SK-N-SH (cell line): ENCODE measurements at regions not wholly inside any gene's neighbourhood (a gene's known extent, or its start where the extent isn't known, plus 50 kb on each side); places are given as distances from the start of the nearest gene placed in this dataset.
"Not testable (repeated sequence)": the region's sequence is repeated elsewhere in the genome, so short reads cannot be mapped to it uniquely, and the experiment has no call there.

Experiments
- CTCF ChIA-PET: fragments of 300-600, 350-600 bp; formaldehyde crosslinking; extraction: SDS; loops from one replicate; lab custom pipeline; 2021; lab: Yijun Ruan, JAX
- POLR2A ChIA-PET: fragments of 350-600 bp; sonication (Branson Sonifier 250); formaldehyde crosslinking; extraction: SDS; loops from one replicate; lab custom pipeline; 2020; ENCODE audit warnings: antibody characterized with exemption, inconsistent platforms; lab: Yijun Ruan, JAX
- DNase-seq: peaks from one replicate; pipeline ENCODE4 v3.0.0; 2012
- H2AFZ ChIP-seq: fragments of 200-600 bp; sonication (generic); 2 replicates; pipeline ENCODE4 v1.8.1; 2016; ENCODE audit warnings: antibody characterized with exemption, mild to moderate bottlenecking, low read depth
- H3F3A ChIP-seq: fragments of 200-600 bp; sonication (generic); replicated peaks from 2 replicates; pipeline ENCODE3; 2016; ENCODE audit warnings: antibody characterized with exemption, mild to moderate bottlenecking; ENCODE audit not compliant: insufficient read depth
- H3K27ac ChIP-seq, 2 experiments: fragments of 200-500 bp in 1 of 2; fragments of 200-600 bp in 1 of 2; sonication (Bioruptor generic) in 1 of 2; sonication (generic), shearing (Covaris generic) in 1 of 2; 2 replicates each; pipeline versions ENCODE4 v1.5.1 to v1.6.1; 2014 to 2016; ENCODE audit warnings: low read depth in 2 of 2, inconsistent platforms in 1 of 2, low read length in 1 of 2, mild to moderate bottlenecking in 1 of 2, mixed read lengths in 1 of 2
- H3K27me3 ChIP-seq: fragments of 200-600 bp; sonication (generic), shearing (Covaris generic); 2 replicates; pipeline ENCODE4 v1.6.1; 2016; ENCODE audit warnings: mixed run types; ENCODE audit not compliant: insufficient read depth
- H3K36me3 ChIP-seq, 2 experiments: fragments of 200-500 bp in 1 of 2; fragments of 200-600 bp in 1 of 2; sonication (Bioruptor generic) in 1 of 2; sonication (generic) in 1 of 2; replicated peaks in 1 of 2; 2 replicates each; pipeline versions ENCODE3 to v1.5.1; 2014 to 2016; ENCODE audit warnings: low read length in 1 of 2, mild to moderate bottlenecking in 1 of 2; ENCODE audit not compliant: insufficient read depth in 2 of 2, control insufficient read depth in 1 of 2
- H3K4me1 ChIP-seq, 2 experiments: fragments of 200-500 bp in 1 of 2; fragments of 200-600 bp in 1 of 2; sonication (Bioruptor generic) in 1 of 2; sonication (generic), shearing (Covaris generic) in 1 of 2; 2 replicates each; pipeline versions ENCODE4 v1.5.1 to v1.6.1; 2014 to 2016; ENCODE audit warnings: low read depth in 1 of 2, low read length in 1 of 2, mixed run types in 1 of 2; ENCODE audit not compliant: insufficient read depth in 2 of 2, control insufficient read depth in 1 of 2
- H3K4me2 ChIP-seq: fragments of 200-600 bp; sonication (generic), shearing (Covaris generic); 2 replicates; pipeline ENCODE4 v1.6.1; 2017; ENCODE audit warnings: mixed run types
- H3K4me3 ChIP-seq, 2 experiments: fragments of 200-500 bp in 1 of 2; fragments of 200-600 bp in 1 of 2; sonication (Bioruptor generic) in 1 of 2; sonication (generic), shearing (Covaris generic) in 1 of 2; 2 replicates each; pipeline versions ENCODE4 v1.5.1 to v1.8.1; 2014 to 2016; ENCODE audit warnings: low read depth in 2 of 2, inconsistent platforms in 1 of 2, low read length in 1 of 2, mild to moderate bottlenecking in 1 of 2, mixed read lengths in 1 of 2, moderate library complexity in 1 of 2
- H3K79me2 ChIP-seq: fragments of 200-600 bp; sonication (generic); 2 replicates; pipeline ENCODE4 v1.8.1; 2017; ENCODE audit warnings: mild to moderate bottlenecking; ENCODE audit not compliant: insufficient read depth
- H3K9ac ChIP-seq: fragments of 200-600 bp; sonication (generic); 2 replicates; pipeline ENCODE4 v1.6.1; 2017; ENCODE audit warnings: mixed run types
- H3K9me2 ChIP-seq: fragments of 200-600 bp; sonication (generic); 2 replicates; pipeline ENCODE4 v1.6.1; 2017; ENCODE audit warnings: mixed run types
- H3K9me3 ChIP-seq: fragments of 200-600 bp; sonication (generic); 2 replicates; pipeline ENCODE4 v1.6.1; 2017; ENCODE audit warnings: mixed run types, mild to moderate bottlenecking, moderate library complexity
- H4K20me1 ChIP-seq: fragments of 200-600 bp; sonication (generic); 2 replicates; pipeline ENCODE4 v1.6.1; 2017; ENCODE audit warnings: mild to moderate bottlenecking, mixed run types; ENCODE audit not compliant: insufficient read depth
- EP300 ChIP-seq, 2 experiments: IDR thresholded peaks; 2 replicates each; pipeline versions ENCODE4 v1.4.0 to v1.6.1; 2012; ENCODE audit warnings: borderline replicate concordance in 1 of 2, low read depth in 1 of 2, low read length in 1 of 2
- FOSL2 ChIP-seq: IDR thresholded peaks from 2 replicates; pipeline ENCODE4 v1.4.0; 2012; ENCODE audit warnings: low read depth, mild to moderate bottlenecking, moderate library complexity, borderline replicate concordance
- FOXM1 ChIP-seq: IDR thresholded peaks from 2 replicates; pipeline ENCODE4 v1.4.0; 2012; ENCODE audit warnings: low read depth, mild to moderate bottlenecking
- GABPA ChIP-seq: IDR thresholded peaks from 2 replicates; pipeline ENCODE4 v1.4.0; 2012; ENCODE audit warnings: low read depth, mild to moderate bottlenecking
- JUND ChIP-seq: IDR thresholded peaks from 2 replicates; pipeline ENCODE4 v1.4.0; 2012
- RAD21 ChIP-seq: IDR thresholded peaks from 2 replicates; pipeline ENCODE4 v1.6.1; 2012; ENCODE audit warnings: mild to moderate bottlenecking, low read length
- RCOR1 ChIP-seq: fragments of 150-350 bp; IDR thresholded peaks from 2 replicates; pipeline ENCODE4 v1.6.1; 2017; ENCODE audit warnings: antibody characterized with exemption, low read length
- RXRA ChIP-seq: IDR thresholded peaks from 2 replicates; pipeline ENCODE4 v1.4.0; 2012; ENCODE audit warnings: low read depth, mild to moderate bottlenecking, borderline replicate concordance
- TAF1 ChIP-seq: IDR thresholded peaks from 2 replicates; pipeline ENCODE4 v1.6.1; 2012; ENCODE audit warnings: low read depth, mild to moderate bottlenecking, low read length, moderate library complexity, borderline replicate concordance
- YY1 ChIP-seq: IDR thresholded peaks from 2 replicates; pipeline ENCODE4 v1.4.0; 2012; ENCODE audit warnings: low read depth, mild to moderate bottlenecking
- WGBS: methylation state at CpG from one replicate; pipeline ENCODE4 v1.1.6; 2017; ENCODE audit warnings: low lambda C conversion rate; 5-methylcytosine and 5-hydroxymethylcytosine counted together
- TF ChIP-seq, protein P1 (sequence below): IDR thresholded peaks from 2 replicates; pipeline ENCODE4 v1.4.0; 2012; ENCODE audit warnings: low read depth, borderline replicate concordance
- TF ChIP-seq, protein P2 (sequence below): IDR thresholded peaks from 2 replicates; pipeline ENCODE4; 2012
- TF ChIP-seq, protein P3 (sequence below): IDR thresholded peaks from 2 replicates; pipeline ENCODE4 v1.4.0; 2012; ENCODE audit warnings: low read depth
- TF ChIP-seq, protein P4 (sequence below): IDR thresholded peaks from 2 replicates; pipeline ENCODE4 v1.6.1; 2012; ENCODE audit warnings: mild to moderate bottlenecking, low read depth, low read length, moderate library complexity
- TF ChIP-seq, protein P5 (sequence below): fragments of 150-350 bp; IDR thresholded peaks from 2 replicates; pipeline ENCODE4 v1.6.1; 2017; ENCODE audit warnings: antibody characterized with exemption, low read length, low read depth, borderline replicate concordance

DNA sequence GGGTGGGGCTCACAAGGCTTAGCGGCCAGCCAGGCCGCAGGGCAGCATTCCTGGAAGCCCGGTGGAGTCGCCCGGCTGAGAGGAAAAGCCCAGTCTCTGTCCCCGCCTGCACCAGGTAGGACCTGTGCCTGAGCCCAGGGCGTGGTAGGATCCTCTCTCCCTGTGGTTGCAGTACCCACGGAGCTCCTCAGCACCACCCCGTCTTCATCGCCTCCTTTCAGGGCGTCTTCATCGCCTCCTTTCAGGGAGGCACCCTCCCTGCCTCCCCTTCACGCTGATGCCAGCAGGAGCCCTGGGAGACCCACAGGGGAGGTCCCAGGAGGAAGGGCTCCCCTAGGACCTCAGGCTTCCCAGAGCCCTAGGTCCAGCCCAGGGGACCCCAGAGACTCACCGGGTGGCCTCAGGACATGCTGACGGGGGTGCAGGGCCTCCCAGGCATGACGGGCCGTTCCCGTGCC lies 53.3 kb upstream of the NOTCH1 start:
- Histone ChIP-seq H3K27me3 (no peaks in the 10 kb centered on the region), H3K9ac (no peak overlapping the region), H4K20me1 (no peaks in the 10 kb centered on the region), H3K9me3 (no peaks in the 10 kb centered on the region), H3K27ac (no peak overlapping the region), H3K4me1 (peaks cover 0 to 9% of the 10 kb centered on the region in 2 experiments; a peak in 1 of 4 replicates), H3F3A (no peaks in the 10 kb centered on the region), H3K4me2 (no peak overlapping the region), H2AFZ (no peak overlapping the region), H3K4me3 (no peak overlapping the region), H3K9me2 (no peaks in the 10 kb centered on the region), H3K36me3 (no peaks in the 10 kb centered on the region), H3K79me2 (no peaks in the 10 kb centered on the region)
- POLR2A ChIA-PET, result no interaction called here
- WGBS, result 89% methylated on average over 12 of the region's 18 CpGs
- no peak for DNase-seq
- TF ChIP-seq RCOR1, result no peak
- no peak for TF ChIP-seq EP300 (IDR thresholded peaks at IDR 0.05; ENCODE audit: borderline replicate concordance in 1 of 2, low read depth in 1 of 2, low read length in 1 of 2)
- no peak for TF ChIP-seq YY1
- TF ChIP-seq, protein P1, sequence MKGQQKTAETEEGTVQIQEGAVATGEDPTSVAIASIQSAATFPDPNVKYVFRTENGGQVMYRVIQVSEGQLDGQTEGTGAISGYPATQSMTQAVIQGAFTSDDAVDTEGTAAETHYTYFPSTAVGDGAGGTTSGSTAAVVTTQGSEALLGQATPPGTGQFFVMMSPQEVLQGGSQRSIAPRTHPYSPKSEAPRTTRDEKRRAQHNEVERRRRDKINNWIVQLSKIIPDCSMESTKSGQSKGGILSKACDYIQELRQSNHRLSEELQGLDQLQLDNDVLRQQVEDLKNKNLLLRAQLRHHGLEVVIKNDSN, result no peak
- TF ChIP-seq RXRA, result no peak
- TF ChIP-seq, protein P2, sequence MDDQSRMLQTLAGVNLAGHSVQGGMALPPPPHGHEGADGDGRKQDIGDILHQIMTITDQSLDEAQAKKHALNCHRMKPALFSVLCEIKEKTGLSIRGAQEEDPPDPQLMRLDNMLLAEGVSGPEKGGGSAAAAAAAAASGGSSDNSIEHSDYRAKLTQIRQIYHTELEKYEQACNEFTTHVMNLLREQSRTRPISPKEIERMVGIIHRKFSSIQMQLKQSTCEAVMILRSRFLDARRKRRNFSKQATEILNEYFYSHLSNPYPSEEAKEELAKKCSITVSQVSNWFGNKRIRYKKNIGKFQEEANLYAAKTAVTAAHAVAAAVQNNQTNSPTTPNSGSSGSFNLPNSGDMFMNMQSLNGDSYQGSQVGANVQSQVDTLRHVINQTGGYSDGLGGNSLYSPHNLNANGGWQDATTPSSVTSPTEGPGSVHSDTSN, result no peak
- TF ChIP-seq, protein P3, sequence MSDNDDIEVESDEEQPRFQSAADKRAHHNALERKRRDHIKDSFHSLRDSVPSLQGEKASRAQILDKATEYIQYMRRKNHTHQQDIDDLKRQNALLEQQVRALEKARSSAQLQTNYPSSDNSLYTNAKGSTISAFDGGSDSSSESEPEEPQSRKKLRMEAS, result no peak
- TF ChIP-seq, protein P4, sequence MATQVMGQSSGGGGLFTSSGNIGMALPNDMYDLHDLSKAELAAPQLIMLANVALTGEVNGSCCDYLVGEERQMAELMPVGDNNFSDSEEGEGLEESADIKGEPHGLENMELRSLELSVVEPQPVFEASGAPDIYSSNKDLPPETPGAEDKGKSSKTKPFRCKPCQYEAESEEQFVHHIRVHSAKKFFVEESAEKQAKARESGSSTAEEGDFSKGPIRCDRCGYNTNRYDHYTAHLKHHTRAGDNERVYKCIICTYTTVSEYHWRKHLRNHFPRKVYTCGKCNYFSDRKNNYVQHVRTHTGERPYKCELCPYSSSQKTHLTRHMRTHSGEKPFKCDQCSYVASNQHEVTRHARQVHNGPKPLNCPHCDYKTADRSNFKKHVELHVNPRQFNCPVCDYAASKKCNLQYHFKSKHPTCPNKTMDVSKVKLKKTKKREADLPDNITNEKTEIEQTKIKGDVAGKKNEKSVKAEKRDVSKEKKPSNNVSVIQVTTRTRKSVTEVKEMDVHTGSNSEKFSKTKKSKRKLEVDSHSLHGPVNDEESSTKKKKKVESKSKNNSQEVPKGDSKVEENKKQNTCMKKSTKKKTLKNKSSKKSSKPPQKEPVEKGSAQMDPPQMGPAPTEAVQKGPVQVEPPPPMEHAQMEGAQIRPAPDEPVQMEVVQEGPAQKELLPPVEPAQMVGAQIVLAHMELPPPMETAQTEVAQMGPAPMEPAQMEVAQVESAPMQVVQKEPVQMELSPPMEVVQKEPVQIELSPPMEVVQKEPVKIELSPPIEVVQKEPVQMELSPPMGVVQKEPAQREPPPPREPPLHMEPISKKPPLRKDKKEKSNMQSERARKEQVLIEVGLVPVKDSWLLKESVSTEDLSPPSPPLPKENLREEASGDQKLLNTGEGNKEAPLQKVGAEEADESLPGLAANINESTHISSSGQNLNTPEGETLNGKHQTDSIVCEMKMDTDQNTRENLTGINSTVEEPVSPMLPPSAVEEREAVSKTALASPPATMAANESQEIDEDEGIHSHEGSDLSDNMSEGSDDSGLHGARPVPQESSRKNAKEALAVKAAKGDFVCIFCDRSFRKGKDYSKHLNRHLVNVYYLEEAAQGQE, result no peak
- TF ChIP-seq RAD21, result no peak
- no peak for TF ChIP-seq FOXM1
- TF ChIP-seq FOSL2, result no peak
- TF ChIP-seq TAF1, result no peak
- TF ChIP-seq GABPA, result no peak
- TF ChIP-seq, protein P5, sequence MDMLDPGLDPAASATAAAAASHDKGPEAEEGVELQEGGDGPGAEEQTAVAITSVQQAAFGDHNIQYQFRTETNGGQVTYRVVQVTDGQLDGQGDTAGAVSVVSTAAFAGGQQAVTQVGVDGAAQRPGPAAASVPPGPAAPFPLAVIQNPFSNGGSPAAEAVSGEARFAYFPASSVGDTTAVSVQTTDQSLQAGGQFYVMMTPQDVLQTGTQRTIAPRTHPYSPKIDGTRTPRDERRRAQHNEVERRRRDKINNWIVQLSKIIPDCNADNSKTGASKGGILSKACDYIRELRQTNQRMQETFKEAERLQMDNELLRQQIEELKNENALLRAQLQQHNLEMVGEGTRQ, result no peak
- TF ChIP-seq JUND, result no peak
- CTCF ChIA-PET, result interaction anchor here (2.1 kb wide), 1 partner anchor 32 kb away, joined by 6 read pairs; no protein-coding TSS in a partner anchor

DNA sequence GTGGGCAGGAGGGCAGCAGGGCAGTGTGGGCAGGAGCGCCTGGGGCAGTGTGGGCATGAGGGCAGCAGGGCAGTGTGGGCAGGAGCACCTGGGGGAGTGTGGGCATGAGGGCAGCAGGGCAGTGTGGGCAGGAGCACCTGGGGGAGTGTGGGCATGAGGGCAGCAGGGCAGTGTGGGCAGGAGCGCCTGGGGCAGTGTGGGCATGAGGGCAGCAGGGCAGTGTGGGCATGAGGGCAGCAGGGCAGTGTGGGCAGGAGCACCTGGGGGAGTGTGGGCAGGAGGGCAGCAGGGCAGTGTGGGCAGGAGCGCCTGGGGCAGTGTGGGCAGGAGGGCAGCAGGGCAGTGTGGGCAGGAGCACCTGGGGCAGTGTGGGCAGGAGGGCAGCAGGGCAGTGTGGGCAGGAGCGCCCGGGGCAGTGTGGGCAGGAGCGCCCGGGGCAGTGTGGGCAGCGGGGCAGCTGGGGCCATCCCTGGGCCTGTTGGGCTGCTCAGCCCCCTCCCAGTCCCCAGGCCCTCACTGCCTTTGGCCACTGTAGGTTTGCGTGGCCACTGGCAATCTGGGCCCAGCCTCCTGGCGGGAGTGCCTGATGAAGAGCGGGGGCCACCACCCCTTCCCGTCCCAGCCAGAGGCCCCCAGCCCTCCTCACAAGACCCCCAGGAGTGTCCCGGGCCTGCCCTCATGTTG lies 52.7 kb upstream of the NOTCH1 start:
- not testable (repeated sequence) for H3F3A ChIP-seq
- CTCF ChIA-PET, result interaction anchor here (2.1 kb wide), 1 partner anchor 33 kb away, joined by 6 read pairs; no protein-coding TSS in a partner anchor
- 87% methylated on average over 3 of the region's 13 CpGs for WGBS

More for the DNA sequence above, 52.7 kb upstream of the NOTCH1 start:
- DNase-seq, H3K9ac ChIP-seq, H3K4me3 ChIP-seq, H3K9me3 ChIP-seq, POLR2A ChIA-PET, H4K20me1 ChIP-seq, H3K9me2 ChIP-seq, H2AFZ ChIP-seq, H3K79me2 ChIP-seq, H3K27ac ChIP-seq, H3K27me3 ChIP-seq, H3K4me1 ChIP-seq, H3K36me3 ChIP-seq, H3K4me2 ChIP-seq: not testable (repeated sequence)
